GM18502 (cell line): ENCODE measurements at regions not wholly inside any gene's neighbourhood (a gene's known extent, or its start where the extent isn't known, plus 50 kb on each side); places are given as distances from the start of the nearest gene placed in this dataset.
"Not testable (repeated sequence)": the region's sequence is repeated elsewhere in the genome, so short reads cannot be mapped to it uniquely, and the experiment has no call there.

Experiments
- ATAC-seq: cut with Tn5 transposase; IDR thresholded peaks from one replicate; pipeline ENCODE4 v1.9.1; 2021; ENCODE audit warnings: mild to moderate bottlenecking; ENCODE audit not compliant: unreplicated experiment, poor library complexity

- ATAC-seq, result not testable (repeated sequence)
These were observed 59.3 kb downstream of the NUTM2D start for GRCh38 chr10:87416892-87417291.

- not testable (repeated sequence) for ATAC-seq
These were observed 65.1 kb downstream of the NUTM2D start for GRCh38 chr10:87422641-87423040.

DNA sequence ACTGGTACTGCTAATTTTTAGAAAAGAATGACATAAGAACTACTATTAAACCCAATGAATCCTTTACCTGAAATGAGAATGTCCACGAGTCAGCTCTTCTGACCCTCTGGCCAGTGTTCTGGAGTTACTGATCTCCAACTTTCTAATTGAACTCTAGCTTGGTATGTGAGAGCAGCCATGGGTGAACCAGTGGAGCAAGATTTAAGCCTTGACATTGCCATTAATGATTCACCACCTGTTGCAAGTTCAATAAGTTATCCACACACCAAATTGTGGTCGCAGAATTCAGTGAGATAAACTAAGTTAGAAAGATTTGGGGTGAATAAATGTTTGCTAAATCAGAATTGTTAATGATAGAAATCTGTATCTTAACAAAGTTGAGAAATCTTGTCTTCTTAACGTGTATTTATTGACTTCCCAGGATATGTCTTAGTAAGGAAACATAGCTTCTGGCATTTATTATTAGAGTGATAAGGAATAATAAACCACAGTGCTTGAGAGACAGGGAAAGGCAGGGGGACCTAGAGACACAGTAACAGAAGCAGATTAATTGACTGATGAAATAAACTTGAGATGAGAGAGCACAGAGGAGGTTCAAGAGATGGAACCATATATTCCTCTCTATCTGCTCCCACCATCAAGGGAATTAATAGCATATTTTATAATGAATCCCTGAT, 67.3 kb downstream of the NUTM2D start:
- ATAC-seq, result not testable (repeated sequence)

DNA sequence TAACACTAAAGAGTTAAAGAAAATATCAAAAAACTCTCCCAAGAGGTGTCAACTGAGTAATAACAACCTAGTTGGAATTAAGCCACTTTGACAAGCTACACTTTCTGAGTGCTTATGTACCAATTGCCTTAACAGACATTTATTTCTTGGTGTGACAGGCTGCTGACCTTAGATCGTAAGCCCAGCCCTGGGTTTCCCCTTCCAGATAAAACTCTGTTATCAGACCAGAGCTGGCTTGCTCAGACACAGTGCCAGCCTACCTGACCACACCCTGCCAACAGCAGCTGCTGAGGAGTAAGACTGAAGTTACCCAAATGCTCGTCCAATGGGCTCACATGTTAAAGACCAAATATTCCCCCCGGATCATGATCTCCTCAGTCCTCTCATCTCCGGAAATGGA, 70.9 kb upstream of the MINPP1 start:
- not testable (repeated sequence) for ATAC-seq

DNA sequence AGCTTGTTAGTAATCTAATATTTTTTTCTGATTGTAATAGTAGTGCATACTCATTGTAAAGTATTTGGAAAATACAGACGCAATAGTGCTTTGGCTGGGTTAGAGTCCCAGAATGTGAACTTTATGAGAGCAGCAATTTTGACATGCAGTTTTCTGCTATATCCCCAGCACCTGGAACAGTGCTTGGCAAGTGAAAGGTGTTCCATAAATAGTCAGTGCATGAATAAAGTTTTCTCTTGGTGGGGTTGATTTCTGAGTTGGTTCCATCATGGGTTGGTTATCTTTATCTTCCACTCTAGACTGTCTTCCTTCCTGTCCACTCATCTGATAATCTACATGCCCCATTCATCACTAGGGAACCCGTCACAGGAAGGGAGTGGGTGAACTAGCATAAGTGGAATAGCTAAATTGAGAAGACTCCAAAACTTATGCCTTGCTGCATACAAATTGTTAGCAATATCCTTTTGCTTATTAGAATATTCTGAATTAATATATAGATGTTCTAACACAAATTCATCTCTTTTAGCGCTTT, 69.3 kb upstream of the MINPP1 start:
- not testable (repeated sequence) for ATAC-seq

GRCh38 chr10:87436104-87436503, 68.6 kb upstream of the MINPP1 start:
- peak; percentile 76 for ATAC-seq

DNA sequence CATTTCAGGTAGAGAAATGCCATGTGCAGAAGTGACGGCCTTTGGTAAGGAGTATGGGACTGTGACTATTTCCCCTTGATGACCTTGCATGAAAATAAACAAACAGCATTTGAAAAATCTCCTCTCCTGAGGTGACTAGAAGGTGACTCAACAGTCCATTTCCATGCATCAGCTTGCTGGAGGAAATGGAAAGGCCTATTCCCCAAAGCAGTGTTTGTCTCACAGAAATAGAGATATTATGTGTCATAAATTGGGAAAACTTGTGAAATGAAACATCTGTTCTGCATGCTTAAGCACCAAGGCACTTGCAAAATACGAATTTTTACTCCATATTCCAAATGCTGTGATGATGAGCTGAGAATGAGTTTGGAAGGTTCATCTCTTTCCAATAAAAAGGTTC, 67.2 kb upstream of the MINPP1 start:
- ATAC-seq, result not testable (repeated sequence)
